ENCODE measurements at regions not wholly inside any gene's neighbourhood (a gene's known extent, or its start where the extent isn't known, plus 50 kb on each side); places are given as distances from the start of the nearest gene placed in this dataset.
A peak's percentile ranks its signal among the peaks of the same experiment; 100 is the strongest.

DNA sequence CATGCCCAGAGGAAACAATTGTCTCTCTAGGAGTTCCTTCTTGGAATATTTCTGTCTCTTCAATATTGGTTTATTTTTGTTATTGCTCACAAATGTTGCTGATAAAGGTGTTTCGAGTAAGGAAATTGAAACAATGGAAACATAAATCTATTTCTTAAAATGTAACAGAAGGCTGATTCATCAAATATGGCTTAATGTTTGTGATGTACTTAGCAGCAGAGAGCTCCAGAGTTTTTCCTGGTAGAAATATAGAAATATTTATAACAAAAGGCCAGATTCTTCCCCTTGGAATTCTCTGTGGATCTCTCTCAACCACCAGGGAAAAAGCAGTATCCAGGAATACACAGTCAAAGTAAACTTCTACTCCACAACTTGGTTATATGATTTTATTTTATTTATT lies 149.2 kb upstream of the LRIG3 start:
- TF ChIP-seq, protein P1, sequence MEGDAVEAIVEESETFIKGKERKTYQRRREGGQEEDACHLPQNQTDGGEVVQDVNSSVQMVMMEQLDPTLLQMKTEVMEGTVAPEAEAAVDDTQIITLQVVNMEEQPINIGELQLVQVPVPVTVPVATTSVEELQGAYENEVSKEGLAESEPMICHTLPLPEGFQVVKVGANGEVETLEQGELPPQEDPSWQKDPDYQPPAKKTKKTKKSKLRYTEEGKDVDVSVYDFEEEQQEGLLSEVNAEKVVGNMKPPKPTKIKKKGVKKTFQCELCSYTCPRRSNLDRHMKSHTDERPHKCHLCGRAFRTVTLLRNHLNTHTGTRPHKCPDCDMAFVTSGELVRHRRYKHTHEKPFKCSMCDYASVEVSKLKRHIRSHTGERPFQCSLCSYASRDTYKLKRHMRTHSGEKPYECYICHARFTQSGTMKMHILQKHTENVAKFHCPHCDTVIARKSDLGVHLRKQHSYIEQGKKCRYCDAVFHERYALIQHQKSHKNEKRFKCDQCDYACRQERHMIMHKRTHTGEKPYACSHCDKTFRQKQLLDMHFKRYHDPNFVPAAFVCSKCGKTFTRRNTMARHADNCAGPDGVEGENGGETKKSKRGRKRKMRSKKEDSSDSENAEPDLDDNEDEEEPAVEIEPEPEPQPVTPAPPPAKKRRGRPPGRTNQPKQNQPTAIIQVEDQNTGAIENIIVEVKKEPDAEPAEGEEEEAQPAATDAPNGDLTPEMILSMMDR (conservative IDR thresholded peaks at IDR 0.05; ENCODE audit: low read depth, low read length), result no peak
- no peak for DNase-seq (ENCODE audit: low read depth)
- no peak overlapping the region for H3K4me3 ChIP-seq (ENCODE audit: low read depth, low read length)

DNA sequence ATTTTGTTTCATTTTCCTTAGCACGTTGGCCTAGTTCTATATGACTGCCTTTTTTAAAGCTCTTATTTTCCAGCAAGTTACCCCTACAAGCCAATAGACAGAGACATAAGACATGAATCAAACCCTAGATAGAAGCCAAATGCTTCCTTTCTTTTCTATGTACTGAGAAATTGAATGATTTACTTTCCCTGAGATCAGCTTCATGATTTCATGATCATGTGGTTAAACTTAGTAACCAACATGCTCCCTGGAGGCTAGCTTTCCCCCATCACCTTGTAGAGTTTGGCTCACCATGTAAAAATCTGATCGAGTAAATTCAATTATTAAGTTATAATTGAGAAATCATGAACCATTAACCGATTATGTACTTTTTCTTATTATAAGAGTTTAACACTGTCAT lies 148.1 kb upstream of the LRIG3 start:
- TF ChIP-seq, protein P1 (conservative IDR thresholded peaks at IDR 0.05; ENCODE audit: low read depth, low read length), result no peak
- no peak for DNase-seq (ENCODE audit: low read depth)
- H3K4me3 ChIP-seq (ENCODE audit: low read depth, low read length), result no peak overlapping the region

DNA sequence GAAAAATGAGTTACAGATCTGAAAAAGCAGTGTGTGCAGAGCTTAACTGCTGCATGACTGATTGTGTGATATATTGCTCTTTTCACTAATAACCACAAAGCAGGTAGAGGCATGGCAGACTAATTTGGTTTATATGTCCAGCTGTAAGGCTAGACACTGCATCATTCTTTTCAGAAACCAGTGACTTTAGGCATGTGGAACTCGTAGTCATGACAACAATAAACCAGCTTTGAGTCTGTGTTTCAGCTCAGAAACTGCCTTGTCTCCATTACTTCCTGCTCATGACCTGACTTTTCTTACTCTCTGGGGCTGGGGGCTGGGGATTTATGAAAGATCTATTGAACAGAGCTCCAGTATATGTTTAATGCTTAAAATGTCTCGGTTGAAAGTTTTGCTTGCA lies 146.8 kb upstream of the LRIG3 start:
- DNase-seq (ENCODE audit: low read depth), result peak; percentile 27
- H3K4me3 ChIP-seq (ENCODE audit: low read depth, low read length), result no peak overlapping the region
- TF ChIP-seq, protein P1 (conservative IDR thresholded peaks at IDR 0.05; ENCODE audit: low read depth, low read length), result no peak

DNA sequence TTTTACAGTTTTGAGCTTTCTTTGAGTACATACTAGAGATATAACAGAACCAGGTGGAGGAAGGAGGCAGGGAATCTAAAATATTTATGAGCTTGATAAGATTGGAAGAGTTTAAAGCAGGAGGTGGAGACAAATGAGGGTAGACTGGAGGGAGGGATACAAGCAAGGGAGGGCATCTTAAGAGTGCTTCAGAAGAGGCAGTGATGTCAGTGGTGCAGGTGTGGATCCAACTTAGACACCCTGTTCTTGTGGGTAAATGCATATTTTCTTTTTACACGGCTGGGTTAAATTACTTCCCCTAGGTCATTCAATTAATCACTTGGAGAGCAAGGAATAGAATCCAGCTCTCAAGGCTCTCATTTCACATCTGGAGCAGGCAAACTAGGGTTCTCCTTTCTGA lies 146.1 kb upstream of the LRIG3 start:
- H3K4me3 ChIP-seq (ENCODE audit: low read depth, low read length), result no peak overlapping the region
- DNase-seq (ENCODE audit: low read depth), result no peak
- TF ChIP-seq, protein P1 (conservative IDR thresholded peaks at IDR 0.05; ENCODE audit: low read depth, low read length), result no peak

DNA sequence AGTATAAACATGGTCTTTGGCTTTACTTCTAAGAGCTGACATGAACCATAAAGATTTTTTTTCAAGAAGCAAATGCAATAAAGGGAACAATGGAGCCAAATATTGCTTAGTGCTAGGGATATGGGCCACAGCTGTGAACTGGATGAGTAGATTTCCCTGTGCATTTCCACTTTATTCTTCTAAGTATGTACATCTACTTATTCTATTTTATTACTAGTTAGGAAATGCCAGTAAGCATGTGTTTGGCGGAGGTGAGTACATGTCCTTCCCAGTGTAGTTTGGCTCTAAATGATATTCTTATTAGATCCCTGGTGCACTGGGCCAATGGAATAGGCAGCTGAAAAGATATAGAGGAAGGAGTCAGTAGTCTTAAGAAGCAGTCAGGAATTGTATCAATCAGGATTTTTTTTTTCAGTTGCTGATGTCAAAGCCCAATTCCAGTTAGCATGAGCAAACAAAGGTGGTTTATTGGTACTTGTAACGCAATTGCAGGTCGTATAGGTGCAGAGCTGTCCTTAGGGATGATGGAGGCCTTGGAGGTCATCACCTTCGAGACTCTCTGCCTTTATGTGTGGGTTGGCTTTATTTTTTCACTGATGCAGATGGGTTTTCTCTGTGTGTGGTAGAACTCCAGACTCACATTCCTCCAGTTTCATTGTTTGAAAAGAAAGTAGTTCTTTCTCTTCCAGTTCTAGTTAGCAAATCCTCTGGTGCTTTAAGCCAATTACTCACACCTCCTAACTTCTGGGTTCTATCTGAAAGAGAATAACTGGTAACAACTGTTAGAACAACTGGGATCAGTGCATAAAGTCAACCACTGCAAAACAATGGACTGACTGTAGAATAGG lies 139.0 kb upstream of the LRIG3 start:
- no peak for DNase-seq (ENCODE audit: low read depth)
- no peak overlapping the region for H3K4me3 ChIP-seq (ENCODE audit: low read depth, low read length)
- TF ChIP-seq, protein P1 (conservative IDR thresholded peaks at IDR 0.05; ENCODE audit: low read depth, low read length), result no peak

DNA sequence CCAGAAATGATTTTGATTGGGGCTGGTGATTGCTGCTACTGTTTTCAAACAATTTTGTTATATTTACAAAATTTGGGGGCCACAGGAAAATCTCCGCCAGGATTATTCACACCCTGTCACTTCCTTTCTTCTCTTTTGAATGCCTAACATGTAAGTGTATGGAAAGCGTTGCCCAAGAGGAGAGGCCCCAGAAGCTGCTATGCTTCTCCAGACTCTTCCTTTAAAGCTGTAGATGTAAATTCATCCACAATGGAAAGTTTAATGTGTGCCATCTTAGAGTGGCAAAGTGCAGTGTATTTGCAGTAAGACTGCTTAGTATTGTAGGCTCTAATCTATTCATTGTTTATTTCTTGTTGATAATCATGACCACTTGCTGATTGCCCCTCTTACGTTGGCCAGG lies 136.7 kb upstream of the LRIG3 start:
- no peak for DNase-seq (ENCODE audit: low read depth)
- TF ChIP-seq, protein P1 (conservative IDR thresholded peaks at IDR 0.05; ENCODE audit: low read depth, low read length), result no peak
- no peak overlapping the region for H3K4me3 ChIP-seq (ENCODE audit: low read depth, low read length)

All from epithelial cell of proximal tubule (primary cell).